ENCODE measurements at regions not wholly inside any gene's neighbourhood (a gene's known extent, or its start where the extent isn't known, plus 50 kb on each side); places are given as distances from the start of the nearest gene placed in this dataset.

DNA sequence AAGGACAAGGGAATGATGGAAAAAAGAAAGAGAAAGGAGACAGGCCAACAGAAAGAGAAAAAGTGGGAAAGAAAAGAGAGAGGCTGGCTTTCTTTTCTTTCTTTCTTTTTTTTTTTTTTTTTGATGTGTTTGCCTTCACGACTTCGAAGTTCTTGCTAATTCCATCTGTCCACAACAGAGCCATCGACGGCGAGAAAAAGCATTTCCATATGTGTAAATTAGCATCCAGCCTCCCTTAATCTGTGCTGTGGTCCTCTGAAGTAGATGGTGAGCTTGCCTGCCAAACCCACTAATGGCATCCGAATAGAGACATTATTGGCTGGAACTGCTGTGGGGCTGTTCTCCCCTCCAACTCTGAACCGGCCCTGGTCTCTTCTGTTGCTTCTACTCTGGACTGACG lies 997.4 kb downstream of the BCL11B start:
- H4K91ac ChIP-seq (ENCODE audit: low read depth, low read length, poor library complexity), result no peak overlapping the region
- no CpG with 5 or more reads among the region's 8 CpGs for WGBS, 2 donors (ENCODE audit: extremely low coverage in 2 of 2, insufficient read length in 2 of 2, insufficient replicate concordance in 1 of 2)
- H2AK5ac ChIP-seq (ENCODE audit: low read depth, low read length), result no peak overlapping the region
- H3K4ac ChIP-seq (ENCODE audit: low read length), result no peak overlapping the region
- H3K9me3 ChIP-seq (replicated peaks in 1 of 2; ENCODE audit: control insufficient read depth in 2 of 2, insufficient read depth in 1 of 2, low read depth in 1 of 2, low read length in 2 of 2), result peaks cover 0 to 4% of the 10 kb centered on the region in 2 donors
- H2BK12ac ChIP-seq (ENCODE audit: low read length), result no peak overlapping the region
- DNase-seq (ENCODE audit: low spot score), result no peak
- H3K9ac ChIP-seq (ENCODE audit: low read depth, low read length, poor library complexity), result no peak overlapping the region
- no peak overlapping the region for H3K14ac ChIP-seq (ENCODE audit: low read length)
- no peak overlapping the region for H2AFZ ChIP-seq (ENCODE audit: low read length)
- H3K4me3 ChIP-seq (ENCODE audit: low read length in 2 of 2), result no peak overlapping the region
- H2BK120ac ChIP-seq (ENCODE audit: low read depth, low read length), result no peak overlapping the region
- H3K27ac ChIP-seq (replicated peaks; ENCODE audit: low read length), result no peak overlapping the region
- no peaks in the 10 kb centered on the region for H3K27me3 ChIP-seq (ENCODE audit: control insufficient read depth in 3 of 3, insufficient read depth in 3 of 3, low read depth in 1 of 3, low read length in 3 of 3)
- H3K79me1 ChIP-seq (ENCODE audit: low read depth, low read length), result no peaks in the 10 kb centered on the region
- H3K36me3 ChIP-seq (replicated peaks in 1 of 2; ENCODE audit: control insufficient read depth in 2 of 2, insufficient read depth in 2 of 2, low read length in 2 of 2), result no peaks in the 10 kb centered on the region
- H3K4me2 ChIP-seq (ENCODE audit: insufficient read depth, low read length, poor library complexity, severe bottlenecking), result no peak overlapping the region
- H3K4me1 ChIP-seq (ENCODE audit: control insufficient read depth in 2 of 2, insufficient read depth in 1 of 2, low read depth in 1 of 2, low read length in 2 of 2), result no peaks in the 10 kb centered on the region
- no peak overlapping the region for H3K18ac ChIP-seq (ENCODE audit: low read length)
- no peak overlapping the region for H4K8ac ChIP-seq (ENCODE audit: low read depth, low read length)
- no peak overlapping the region for H2BK5ac ChIP-seq (ENCODE audit: low read length)
- H3K23ac ChIP-seq (ENCODE audit: low read depth, low read length, poor library complexity), result no peak overlapping the region
- H2BK15ac ChIP-seq (ENCODE audit: low read length), result no peak overlapping the region

DNA sequence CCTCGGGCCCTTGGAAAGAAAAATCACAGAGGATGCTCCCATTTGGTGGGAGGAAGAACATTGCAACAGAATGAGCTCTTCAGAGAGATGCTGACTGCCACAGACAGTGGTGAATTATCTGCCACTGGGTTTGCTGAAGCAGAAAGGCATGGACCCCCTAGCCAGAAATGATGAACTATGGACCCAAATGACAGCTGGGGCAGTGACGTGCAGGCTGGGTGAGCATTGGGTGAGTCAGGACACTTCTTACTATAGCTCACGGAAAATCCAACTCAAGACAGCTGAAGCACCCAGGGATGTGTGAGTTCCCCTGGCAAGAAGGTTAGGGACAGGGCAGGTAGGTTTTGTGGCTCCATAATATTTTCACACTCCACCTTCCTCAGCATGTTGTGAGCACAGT lies 993.2 kb downstream of the BCL11B start:
- Histone ChIP-seq H3K4ac (ENCODE audit: low read length) (no peak overlapping the region), H2BK120ac (ENCODE audit: low read depth, low read length) (no peak overlapping the region), H2BK15ac (ENCODE audit: low read length) (no peak overlapping the region), H3K36me3 (replicated peaks in 1 of 2; ENCODE audit: control insufficient read depth in 2 of 2, insufficient read depth in 2 of 2, low read length in 2 of 2) (no peaks in the 10 kb centered on the region), H3K27ac (replicated peaks; ENCODE audit: low read length) (no peak overlapping the region), H3K14ac (ENCODE audit: low read length) (no peak overlapping the region), H3K4me2 (ENCODE audit: insufficient read depth, low read length, poor library complexity, severe bottlenecking) (no peak overlapping the region), H2AFZ (ENCODE audit: low read length) (no peak overlapping the region), H3K23ac (ENCODE audit: low read depth, low read length, poor library complexity) (no peak overlapping the region), H4K91ac (ENCODE audit: low read depth, low read length, poor library complexity) (peak overlapping the region; percentile 11), H3K9me3 (replicated peaks in 1 of 2; ENCODE audit: control insufficient read depth in 2 of 2, insufficient read depth in 1 of 2, low read depth in 1 of 2, low read length in 2 of 2) (no peaks in the 10 kb centered on the region), H2BK12ac (ENCODE audit: low read length) (no peak overlapping the region), H3K27me3 (ENCODE audit: control insufficient read depth in 3 of 3, insufficient read depth in 3 of 3, low read depth in 1 of 3, low read length in 3 of 3) (no peaks in the 10 kb centered on the region), H3K18ac (ENCODE audit: low read length) (no peak overlapping the region), H3K4me1 (ENCODE audit: control insufficient read depth in 2 of 2, insufficient read depth in 1 of 2, low read depth in 1 of 2, low read length in 2 of 2) (peaks cover 0 to 4% of the 10 kb centered on the region in 2 donors), H4K8ac (ENCODE audit: low read depth, low read length) (no peak overlapping the region), H2AK5ac (ENCODE audit: low read depth, low read length) (no peak overlapping the region), H2BK5ac (ENCODE audit: low read length) (no peak overlapping the region), H3K79me1 (ENCODE audit: low read depth, low read length) (no peaks in the 10 kb centered on the region), H3K9ac (ENCODE audit: low read depth, low read length, poor library complexity) (no peak overlapping the region), H3K4me3 (ENCODE audit: low read length in 2 of 2) (no peak overlapping the region)
- WGBS, 2 donors (ENCODE audit: extremely low coverage in 2 of 2, insufficient read length in 2 of 2, insufficient replicate concordance in 1 of 2), result no CpG with 5 or more reads among the region's 3 CpGs
- DNase-seq (ENCODE audit: low spot score), result no peak

DNA sequence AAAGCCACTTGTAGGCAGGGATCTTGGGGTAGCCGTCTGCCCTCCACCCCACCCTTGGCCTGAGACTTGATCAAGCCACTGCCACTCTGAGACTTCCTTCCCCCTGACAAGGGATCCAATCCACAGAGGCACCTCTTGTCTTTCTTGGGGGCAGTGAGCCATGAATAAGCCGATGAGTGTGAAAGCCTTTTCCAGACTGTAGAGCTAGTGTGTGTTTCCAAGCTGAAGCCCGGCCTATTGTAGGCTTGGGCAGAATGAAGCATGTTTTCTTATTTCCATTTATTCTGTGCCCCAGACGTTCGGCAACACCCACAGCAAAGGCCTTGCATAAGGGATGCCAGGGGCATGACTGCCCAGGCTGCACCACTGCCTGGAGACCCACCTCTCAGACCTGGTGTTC lies 991.6 kb downstream of the BCL11B start:
- H3K4me3 ChIP-seq (ENCODE audit: low read length in 2 of 2), result no peak overlapping the region
- H2BK15ac ChIP-seq (ENCODE audit: low read length), result no peak overlapping the region
- no peak overlapping the region for H2BK12ac ChIP-seq (ENCODE audit: low read length)
- no peak overlapping the region for H3K14ac ChIP-seq (ENCODE audit: low read length)
- no peak overlapping the region for H3K9ac ChIP-seq (ENCODE audit: low read depth, low read length, poor library complexity)
- peaks cover 0 to 4% of the 10 kb centered on the region in 2 donors for H3K4me1 ChIP-seq (ENCODE audit: control insufficient read depth in 2 of 2, insufficient read depth in 1 of 2, low read depth in 1 of 2, low read length in 2 of 2)
- peak overlapping the region; percentile 32 for H3K18ac ChIP-seq (ENCODE audit: low read length)
- no peak overlapping the region for H2BK5ac ChIP-seq (ENCODE audit: low read length)
- H2AK5ac ChIP-seq (ENCODE audit: low read depth, low read length), result no peak overlapping the region
- H3K27ac ChIP-seq (replicated peaks; ENCODE audit: low read length), result no peak overlapping the region
- H3K9me3 ChIP-seq (replicated peaks in 1 of 2; ENCODE audit: control insufficient read depth in 2 of 2, insufficient read depth in 1 of 2, low read depth in 1 of 2, low read length in 2 of 2), result no peaks in the 10 kb centered on the region
- no peaks in the 10 kb centered on the region for H3K27me3 ChIP-seq (ENCODE audit: control insufficient read depth in 3 of 3, insufficient read depth in 3 of 3, low read depth in 1 of 3, low read length in 3 of 3)
- no peak overlapping the region for H2AFZ ChIP-seq (ENCODE audit: low read length)
- no peak overlapping the region for H3K4ac ChIP-seq (ENCODE audit: low read length)
- H3K36me3 ChIP-seq (replicated peaks in 1 of 2; ENCODE audit: control insufficient read depth in 2 of 2, insufficient read depth in 2 of 2, low read length in 2 of 2), result no peaks in the 10 kb centered on the region
- no peaks in the 10 kb centered on the region for H3K79me1 ChIP-seq (ENCODE audit: low read depth, low read length)
- DNase-seq (ENCODE audit: low spot score), result peak; percentile 26
- no peak overlapping the region for H3K4me2 ChIP-seq (ENCODE audit: insufficient read depth, low read length, poor library complexity, severe bottlenecking)
- H4K91ac ChIP-seq (ENCODE audit: low read depth, low read length, poor library complexity), result no peak overlapping the region
- no CpG with 5 or more reads among the region's 5 CpGs for WGBS, 2 donors (ENCODE audit: extremely low coverage in 2 of 2, insufficient read length in 2 of 2, insufficient replicate concordance in 1 of 2)
- no peak overlapping the region for H4K8ac ChIP-seq (ENCODE audit: low read depth, low read length)
- no peak overlapping the region for H2BK120ac ChIP-seq (ENCODE audit: low read depth, low read length)
- no peak overlapping the region for H3K23ac ChIP-seq (ENCODE audit: low read depth, low read length, poor library complexity)

DNA sequence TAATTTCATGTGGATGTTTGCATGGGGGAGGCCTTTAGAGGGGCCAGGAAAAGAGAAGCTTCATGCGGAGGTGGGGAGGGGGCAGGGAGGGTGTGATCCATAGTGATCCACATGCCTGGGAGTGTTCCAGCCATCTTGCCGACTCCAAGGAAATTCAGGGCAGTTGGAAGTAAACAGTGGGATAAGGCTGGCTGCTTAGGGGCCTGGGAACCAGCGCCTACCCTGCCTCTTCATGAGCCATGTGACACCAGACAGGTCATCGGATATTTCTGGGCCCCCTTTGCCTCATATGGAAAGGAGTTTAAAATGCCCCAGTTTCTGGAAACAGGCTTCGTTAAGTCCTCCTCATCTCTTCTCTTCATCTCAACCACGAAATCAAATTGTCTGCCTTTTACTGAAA lies 983.2 kb downstream of the BCL11B start:
- no peak overlapping the region for H2AK5ac ChIP-seq (ENCODE audit: low read depth, low read length)
- no CpG with 5 or more reads among the region's 6 CpGs for WGBS, 2 donors (ENCODE audit: extremely low coverage in 2 of 2, insufficient read length in 2 of 2, insufficient replicate concordance in 1 of 2)
- H3K79me1 ChIP-seq (ENCODE audit: low read depth, low read length), result no peaks in the 10 kb centered on the region

More for the DNA sequence above, 983.2 kb downstream of the BCL11B start:
- Histone ChIP-seq H2BK15ac (ENCODE audit: low read length) (no peak overlapping the region), H3K36me3 (replicated peaks in 1 of 2; ENCODE audit: control insufficient read depth in 2 of 2, insufficient read depth in 2 of 2, low read length in 2 of 2) (no peaks in the 10 kb centered on the region), H2BK5ac (ENCODE audit: low read length) (no peak overlapping the region), H3K18ac (ENCODE audit: low read length) (peak overlapping the region; percentile 18), H3K9ac (ENCODE audit: low read depth, low read length, poor library complexity) (no peak overlapping the region), H4K8ac (ENCODE audit: low read depth, low read length) (peak overlapping the region; percentile 49), H3K4me2 (ENCODE audit: insufficient read depth, low read length, poor library complexity, severe bottlenecking) (no peak overlapping the region), H3K27ac (replicated peaks; ENCODE audit: low read length) (no peak overlapping the region), H3K4ac (ENCODE audit: low read length) (no peak overlapping the region), H3K9me3 (replicated peaks in 1 of 2; ENCODE audit: control insufficient read depth in 2 of 2, insufficient read depth in 1 of 2, low read depth in 1 of 2, low read length in 2 of 2) (peaks cover 0 to 2% of the 10 kb centered on the region in 2 donors), H3K4me3 (ENCODE audit: low read length in 2 of 2) (no peak overlapping the region), H2BK120ac (ENCODE audit: low read depth, low read length) (no peak overlapping the region), H3K14ac (ENCODE audit: low read length) (no peak overlapping the region), H3K27me3 (ENCODE audit: control insufficient read depth in 3 of 3, insufficient read depth in 3 of 3, low read depth in 1 of 3, low read length in 3 of 3) (no peaks in the 10 kb centered on the region), H4K91ac (ENCODE audit: low read depth, low read length, poor library complexity) (no peak overlapping the region), H3K23ac (ENCODE audit: low read depth, low read length, poor library complexity) (no peak overlapping the region), H2BK12ac (ENCODE audit: low read length) (no peak overlapping the region), H3K4me1 (ENCODE audit: control insufficient read depth in 2 of 2, insufficient read depth in 1 of 2, low read depth in 1 of 2, low read length in 2 of 2) (peaks cover 0 to 1% of the 10 kb centered on the region in 2 donors), H2AFZ (ENCODE audit: low read length) (no peak overlapping the region)
- DNase-seq (ENCODE audit: low spot score), result no peak
